Thymus (tissue), 11 donors: ENCODE measurements at regions not wholly inside any gene's neighbourhood (a gene's known extent, or its start where the extent isn't known, plus 50 kb on each side); places are given as distances from the start of the nearest gene placed in this dataset.

ENCODE experiments used
- DNase-seq, 9 donors: peaks; one replicate each; pipeline ENCODE4 v3.0.0-alpha.2; 2013; ENCODE audit warnings: low spot score in 9 of 9, low read depth in 6 of 9, missing footprints in 1 of 9
- H3K27ac ChIP-seq, 2 donors: one replicate each; pipeline ENCODE4 v1.5.1; 2013; ENCODE audit warnings: control low read depth in 1 of 2, low read depth in 1 of 2, low read length in 1 of 2, mild to moderate bottlenecking in 1 of 2, moderate library complexity in 1 of 2
- H3K27me3 ChIP-seq, 2 donors: one replicate each; pipeline ENCODE4 v1.5.1; 2013; ENCODE audit warnings: low read length in 1 of 2; ENCODE audit not compliant: control insufficient read depth in 2 of 2, insufficient read depth in 1 of 2
- H3K36me3 ChIP-seq, 2 donors: one replicate each; pipeline ENCODE4 v1.5.1; 2013; ENCODE audit warnings: low read length in 1 of 2, mild to moderate bottlenecking in 1 of 2, moderate library complexity in 1 of 2; ENCODE audit not compliant: control insufficient read depth in 2 of 2, insufficient read depth in 2 of 2
- H3K4me1 ChIP-seq, 2 donors: one replicate each; pipeline ENCODE4 v1.5.1; 2013; ENCODE audit warnings: low read length in 2 of 2; ENCODE audit not compliant: control insufficient read depth in 2 of 2, insufficient read depth in 2 of 2
- H3K4me3 ChIP-seq, 2 donors: one replicate each; pipeline ENCODE4 v1.5.1; 2013; ENCODE audit warnings: low read length in 2 of 2, control low read depth in 1 of 2, mild to moderate bottlenecking in 1 of 2
- H3K9me3 ChIP-seq, 2 donors: one replicate each; pipeline ENCODE4 v1.5.1; 2013; ENCODE audit warnings: low read length in 1 of 2, mild to moderate bottlenecking in 1 of 2; ENCODE audit not compliant: control insufficient read depth in 2 of 2, insufficient read depth in 1 of 2
- WGBS: extraction: QIAGEN DNeasy Blood & Tissue Kit; methylation state at CpG from one replicate; pipeline ENCODE4 v1.1.7; 2013; 5-methylcytosine and 5-hydroxymethylcytosine counted together
- donor health status: healthy.

- DNase-seq: no peak
- Histone ChIP-seq H3K4me1 (no peaks in the 10 kb centered on the region), H3K4me3 (no peak overlapping the region), H3K9me3 (peaks cover 0 to 3% of the 10 kb centered on the region in 2 donors), H3K27me3 (no peaks in the 10 kb centered on the region), H3K36me3 (no peaks in the 10 kb centered on the region), H3K27ac (no peak overlapping the region)
- 89% methylated on average over 6 of the region's 6 CpGs for WGBS
Observed at GRCh38 chr2:235305678-235306077, 188.2 kb upstream of the AGAP1 start.

- Histone ChIP-seq H3K36me3 (no peaks in the 10 kb centered on the region), H3K4me3 (no peak overlapping the region), H3K27ac (no peak overlapping the region), H3K27me3 (no peaks in the 10 kb centered on the region), H3K9me3 (no peaks in the 10 kb centered on the region), H3K4me1 (no peaks in the 10 kb centered on the region)
- no peak for DNase-seq
- WGBS: 96% methylated on average over 4 of the region's 4 CpGs
Observed at GRCh38 chr2:235311044-235311443, 182.8 kb upstream of the AGAP1 start.

- no peaks in the 10 kb centered on the region for H3K9me3 ChIP-seq
- 36% methylated on average over 2 of the region's 2 CpGs for WGBS
Observed at GRCh38 chr2:235312571-235312970, 181.3 kb upstream of the AGAP1 start.

GRCh38 chr2:235314371-235314930 lies 179.4 kb upstream of the AGAP1 start:
- 89% methylated on average over 11 of the region's 11 CpGs for WGBS
- H3K36me3 ChIP-seq: no peaks in the 10 kb centered on the region
- DNase-seq: no peak
- no peak overlapping the region for H3K4me3 ChIP-seq
- H3K27ac ChIP-seq: no peak overlapping the region
- no peaks in the 10 kb centered on the region for H3K27me3 ChIP-seq
- no peaks in the 10 kb centered on the region for H3K9me3 ChIP-seq
- no peaks in the 10 kb centered on the region for H3K4me1 ChIP-seq

More at GRCh38 chr2:235312571-235312970, 181.3 kb upstream of the AGAP1 start:
- Histone ChIP-seq H3K27me3 (no peaks in the 10 kb centered on the region), H3K36me3 (no peaks in the 10 kb centered on the region), H3K4me3 (no peak overlapping the region), H3K4me1 (no peaks in the 10 kb centered on the region), H3K27ac (no peak overlapping the region)
- DNase-seq: no peak

- Histone ChIP-seq H3K27me3 (no peaks in the 10 kb centered on the region), H3K4me1 (no peaks in the 10 kb centered on the region), H3K27ac (no peak overlapping the region), H3K4me3 (no peak overlapping the region), H3K36me3 (no peaks in the 10 kb centered on the region), H3K9me3 (no peaks in the 10 kb centered on the region)
- DNase-seq: no peak
- WGBS: 87% methylated on average over 4 of the region's 4 CpGs
Observed at GRCh38 chr2:235319095-235319494, 174.7 kb upstream of the AGAP1 start.

GRCh38 chr2:235320326-235320725 lies 173.5 kb upstream of the AGAP1 start:
- no peak overlapping the region for H3K4me3 ChIP-seq

GRCh38 chr2:235324324-235324723 lies 169.5 kb upstream of the AGAP1 start:
- no peak for DNase-seq
- no peaks in the 10 kb centered on the region for H3K36me3 ChIP-seq

More at GRCh38 chr2:235320326-235320725, 173.5 kb upstream of the AGAP1 start:
- no peaks in the 10 kb centered on the region for H3K36me3 ChIP-seq
- H3K9me3 ChIP-seq: no peaks in the 10 kb centered on the region
- no peaks in the 10 kb centered on the region for H3K27me3 ChIP-seq
- 97% methylated on average over 9 of the region's 9 CpGs for WGBS
- no peak overlapping the region for H3K27ac ChIP-seq
- no peaks in the 10 kb centered on the region for H3K4me1 ChIP-seq
- no peak for DNase-seq

GRCh38 chr2:235325151-235325550 lies 168.7 kb upstream of the AGAP1 start:
- 80% methylated on average over 6 of the region's 6 CpGs for WGBS
- Histone ChIP-seq H3K9me3 (no peaks in the 10 kb centered on the region), H3K36me3 (no peaks in the 10 kb centered on the region), H3K4me3 (no peak overlapping the region), H3K27ac (no peak overlapping the region), H3K27me3 (no peaks in the 10 kb centered on the region), H3K4me1 (no peaks in the 10 kb centered on the region)
- no peak for DNase-seq

More at GRCh38 chr2:235324324-235324723, 169.5 kb upstream of the AGAP1 start:
- Histone ChIP-seq H3K4me3 (no peak overlapping the region), H3K9me3 (no peaks in the 10 kb centered on the region), H3K4me1 (no peaks in the 10 kb centered on the region), H3K27ac (no peak overlapping the region), H3K27me3 (no peaks in the 10 kb centered on the region)
- 43% methylated on average over 9 of the region's 9 CpGs for WGBS

GRCh38 chr2:235328991-235329390 lies 164.9 kb upstream of the AGAP1 start:
- H3K27ac ChIP-seq: no peak overlapping the region
- H3K36me3 ChIP-seq: no peaks in the 10 kb centered on the region
- WGBS: 87% methylated on average over 1 of the region's 1 CpG
- no peak for DNase-seq
- H3K27me3 ChIP-seq: no peaks in the 10 kb centered on the region
- H3K4me3 ChIP-seq: no peak overlapping the region
- H3K4me1 ChIP-seq: no peaks in the 10 kb centered on the region
- no peaks in the 10 kb centered on the region for H3K9me3 ChIP-seq
